ENCODE measurements at regions not wholly inside any gene's neighbourhood (a gene's known extent, or its start where the extent isn't known, plus 50 kb on each side); places are given as distances from the start of the nearest gene placed in this dataset.

GRCh38 chr13:74709226-74709625 lies 575.0 kb upstream of the KLF12 start:
- no peak overlapping the region for H3K27ac Mint-ChIP-seq
- ChIA-PET CTCF (no interaction called here), POLR2A (no interaction called here)
- intact Hi-C loops (cut with DNase I, micrococcal nuclease): no loop called here
- H3K4me3 ChIP-seq (ENCODE audit: low read length): no peak overlapping the region
- ATAC-seq (ENCODE audit: poor library complexity) (no peak), DNase-seq (no peak)
- peaks cover 3% of the 10 kb centered on the region for H3K27me3 Mint-ChIP-seq
- H3K9me3 ChIP-seq (ENCODE audit: control insufficient read depth in 1 of 2, insufficient read depth in 1 of 2, low read length in 2 of 2): no peaks in the 10 kb centered on the region
- TF ChIP-seq, protein P1, sequence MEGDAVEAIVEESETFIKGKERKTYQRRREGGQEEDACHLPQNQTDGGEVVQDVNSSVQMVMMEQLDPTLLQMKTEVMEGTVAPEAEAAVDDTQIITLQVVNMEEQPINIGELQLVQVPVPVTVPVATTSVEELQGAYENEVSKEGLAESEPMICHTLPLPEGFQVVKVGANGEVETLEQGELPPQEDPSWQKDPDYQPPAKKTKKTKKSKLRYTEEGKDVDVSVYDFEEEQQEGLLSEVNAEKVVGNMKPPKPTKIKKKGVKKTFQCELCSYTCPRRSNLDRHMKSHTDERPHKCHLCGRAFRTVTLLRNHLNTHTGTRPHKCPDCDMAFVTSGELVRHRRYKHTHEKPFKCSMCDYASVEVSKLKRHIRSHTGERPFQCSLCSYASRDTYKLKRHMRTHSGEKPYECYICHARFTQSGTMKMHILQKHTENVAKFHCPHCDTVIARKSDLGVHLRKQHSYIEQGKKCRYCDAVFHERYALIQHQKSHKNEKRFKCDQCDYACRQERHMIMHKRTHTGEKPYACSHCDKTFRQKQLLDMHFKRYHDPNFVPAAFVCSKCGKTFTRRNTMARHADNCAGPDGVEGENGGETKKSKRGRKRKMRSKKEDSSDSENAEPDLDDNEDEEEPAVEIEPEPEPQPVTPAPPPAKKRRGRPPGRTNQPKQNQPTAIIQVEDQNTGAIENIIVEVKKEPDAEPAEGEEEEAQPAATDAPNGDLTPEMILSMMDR (IDR thresholded peaks at IDR 0.05): no peak
- H3K27ac ChIP-seq (ENCODE audit: low read depth in 1 of 2, low read length in 2 of 2): no peak overlapping the region
- H3K36me3 Mint-ChIP-seq (ENCODE audit: low read depth): no peaks in the 10 kb centered on the region
- no peaks in the 10 kb centered on the region for H3K27me3 ChIP-seq (ENCODE audit: control insufficient read depth in 1 of 2, insufficient read depth in 2 of 2, low read length in 2 of 2)
- H3K4me1 Mint-ChIP-seq (ENCODE audit: low read depth): no peaks in the 10 kb centered on the region
- no peak overlapping the region for H3K4me3 Mint-ChIP-seq
- H3K4me1 ChIP-seq (ENCODE audit: insufficient read depth, low read length): no peaks in the 10 kb centered on the region
- no peaks in the 10 kb centered on the region for H3K36me3 ChIP-seq (ENCODE audit: insufficient read depth, low read length)
- peaks cover 2% of the 10 kb centered on the region for H3K9me3 Mint-ChIP-seq

DNA sequence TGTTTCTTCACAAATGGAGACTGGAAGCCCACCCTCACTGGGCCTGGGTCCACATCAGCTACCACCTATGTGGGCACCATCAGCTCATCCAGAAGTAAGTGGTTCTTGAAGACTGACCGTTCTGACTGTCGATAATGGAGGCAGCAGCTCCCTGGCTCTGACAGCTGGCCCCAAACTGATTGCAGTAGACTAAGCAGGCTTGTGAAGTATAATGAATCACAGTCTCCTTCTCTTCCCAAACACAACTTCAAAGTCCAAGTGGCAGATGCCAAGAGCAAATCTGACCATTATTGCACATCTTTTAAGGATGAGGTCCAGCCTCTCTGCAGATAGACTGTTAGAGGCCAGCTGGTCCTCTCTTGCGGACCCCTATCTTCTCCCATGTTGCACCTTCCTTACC lies 574.4 kb upstream of the KLF12 start:
- Mint-ChIP-seq H3K4me1 (ENCODE audit: low read depth) (no peaks in the 10 kb centered on the region), H3K27me3 (peaks cover 3% of the 10 kb centered on the region), H3K27ac (no peak overlapping the region), H3K36me3 (ENCODE audit: low read depth) (no peaks in the 10 kb centered on the region), H3K9me3 (no peaks in the 10 kb centered on the region), H3K4me3 (no peak overlapping the region)
- Histone ChIP-seq H3K4me3 (ENCODE audit: low read length) (no peak overlapping the region), H3K27me3 (ENCODE audit: control insufficient read depth in 1 of 2, insufficient read depth in 2 of 2, low read length in 2 of 2) (no peaks in the 10 kb centered on the region), H3K36me3 (ENCODE audit: insufficient read depth, low read length) (no peaks in the 10 kb centered on the region), H3K27ac (ENCODE audit: low read depth in 1 of 2, low read length in 2 of 2) (no peak overlapping the region), H3K4me1 (ENCODE audit: insufficient read depth, low read length) (no peaks in the 10 kb centered on the region), H3K9me3 (ENCODE audit: control insufficient read depth in 1 of 2, insufficient read depth in 1 of 2, low read length in 2 of 2) (no peaks in the 10 kb centered on the region)
- DNase-seq: no peak
- intact Hi-C loops (cut with DNase I, micrococcal nuclease): no loop called here
- ChIA-PET POLR2A (no interaction called here), CTCF (no interaction called here)
- TF ChIP-seq, protein P1 (IDR thresholded peaks at IDR 0.05): no peak
- no peak for ATAC-seq (ENCODE audit: poor library complexity)

DNA sequence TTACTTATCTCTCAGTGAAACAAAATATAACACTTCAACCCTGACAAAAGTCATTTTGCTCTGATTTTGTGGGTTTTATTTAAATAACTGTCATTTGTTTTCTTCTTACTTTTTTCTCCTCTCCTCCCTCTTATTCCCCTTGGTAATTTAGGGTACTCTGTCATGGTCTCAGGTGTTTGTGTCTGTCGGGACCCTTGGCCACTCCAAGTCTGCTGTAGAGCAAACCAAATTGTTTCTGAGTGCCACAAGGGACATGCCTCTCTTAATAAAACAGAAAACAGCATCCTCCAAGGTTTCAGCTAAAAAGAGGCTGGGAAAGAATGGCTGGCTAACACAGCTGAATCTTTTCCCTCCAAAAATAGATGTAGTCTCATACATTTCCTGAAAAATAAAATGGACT lies 573.1 kb upstream of the KLF12 start:
- ChIA-PET POLR2A (no interaction called here), CTCF (no interaction called here)
- Mint-ChIP-seq H3K4me1 (ENCODE audit: low read depth) (no peaks in the 10 kb centered on the region), H3K36me3 (ENCODE audit: low read depth) (no peaks in the 10 kb centered on the region), H3K9me3 (no peaks in the 10 kb centered on the region), H3K27ac (no peak overlapping the region), H3K27me3 (peaks cover 3% of the 10 kb centered on the region), H3K4me3 (no peak overlapping the region)
- ATAC-seq (ENCODE audit: poor library complexity) (no peak), DNase-seq (no peak)
- no peak overlapping the region for H3K4me3 ChIP-seq (ENCODE audit: low read length)
- no peaks in the 10 kb centered on the region for H3K4me1 ChIP-seq (ENCODE audit: insufficient read depth, low read length)
- H3K27ac ChIP-seq (ENCODE audit: low read depth in 1 of 2, low read length in 2 of 2): no peak overlapping the region
- TF ChIP-seq, protein P1 (IDR thresholded peaks at IDR 0.05): no peak
- intact Hi-C loops (cut with DNase I, micrococcal nuclease): no loop called here
- no peaks in the 10 kb centered on the region for H3K9me3 ChIP-seq (ENCODE audit: control insufficient read depth in 1 of 2, insufficient read depth in 1 of 2, low read length in 2 of 2)
- no peaks in the 10 kb centered on the region for H3K27me3 ChIP-seq (ENCODE audit: control insufficient read depth in 1 of 2, insufficient read depth in 2 of 2, low read length in 2 of 2)
- H3K36me3 ChIP-seq (ENCODE audit: insufficient read depth, low read length): no peaks in the 10 kb centered on the region
